HCT116 (cell line): ENCODE measurements at regions not wholly inside any gene's neighbourhood (a gene's known extent, or its start where the extent isn't known, plus 50 kb on each side); places are given as distances from the start of the nearest gene placed in this dataset.

Source experiments
- CEBPB ChIP-seq: IDR thresholded peaks from 2 replicates; pipeline ENCODE4 v1.6.1; 2012; ENCODE audit warnings: low read depth
- CTCF ChIP-seq, 3 experiments: fragments of 200-600 bp in 1 of 3; sonication (generic) in 1 of 3; IDR thresholded peaks in 2 of 3; conservative IDR thresholded peaks in 1 of 3; 2 replicates each; pipeline ENCODE4 v1.5.1; 2012 to 2017; ENCODE audit warnings: low read depth in 2 of 3, low read length in 2 of 3, antibody characterized with exemption in 1 of 3, borderline replicate concordance in 1 of 3, control low read depth in 1 of 3, mild to moderate bottlenecking in 1 of 3, mixed read lengths in 1 of 3, mixed run types in 1 of 3, moderate library complexity in 1 of 3; ENCODE audit not compliant: insufficient read depth in 1 of 3
- EGR1 ChIP-seq: IDR thresholded peaks from 2 replicates; pipeline ENCODE4 v1.6.1; 2012; ENCODE audit warnings: low read depth
- ELF1 ChIP-seq: IDR thresholded peaks from 2 replicates; pipeline ENCODE4 v1.6.1; 2012; ENCODE audit warnings: low read depth, borderline replicate concordance
- EZH2 ChIP-seq: fragments of 200-600 bp; sonication (generic); IDR thresholded peaks from 2 replicates; pipeline ENCODE4 v1.6.1; 2017; ENCODE audit warnings: antibody characterized with exemption, mixed run types
- EZH2phosphoT487 ChIP-seq: fragments of 200-600 bp; IDR thresholded peaks from 2 replicates; pipeline ENCODE4 v1.6.1; 2018; ENCODE audit warnings: antibody characterized with exemption, borderline replicate concordance
- MAX ChIP-seq: IDR thresholded peaks from 2 replicates; pipeline ENCODE4 v1.6.1; 2012
- POLR2A ChIP-seq: IDR thresholded peaks from 2 replicates; pipeline ENCODE4 v1.7.0; 2011; ENCODE audit warnings: borderline replicate concordance; ENCODE audit not compliant: insufficient read depth, insufficient read length; ENCODE audit errors: extremely low read depth
- POLR2AphosphoS5 ChIP-seq: IDR thresholded peaks from 2 replicates; pipeline ENCODE4 v1.6.1; 2011; ENCODE audit warnings: mild to moderate bottlenecking, low read depth, low read length, moderate library complexity
- RAD21 ChIP-seq: IDR thresholded peaks from 2 replicates; pipeline ENCODE4 v1.6.1; 2012; ENCODE audit warnings: low read depth, mild to moderate bottlenecking
- SIN3A ChIP-seq: IDR thresholded peaks from 2 replicates; pipeline ENCODE4 v1.6.1; 2012; ENCODE audit warnings: low read depth
- SP1 ChIP-seq: IDR thresholded peaks from 2 replicates; pipeline ENCODE4 v1.6.1; 2012; ENCODE audit warnings: low read depth
- ZFX ChIP-seq: fragments of 450-650 bp; IDR thresholded peaks from 2 replicates; pipeline ENCODE4 v1.6.1; 2017

GRCh38 chr9:86809759-86810367 is 137.4 kb downstream of the GAS1 start:
- TF ChIP-seq CTCF (IDR thresholded peaks at IDR 0.05 in 2 of 3, conservative IDR thresholded peaks at IDR 0.05 in 1 of 3; ENCODE audit: borderline replicate concordance in 1 of 3, insufficient read depth in 1 of 3, low read depth in 2 of 3, low read length in 2 of 3) = no peak
- no peak for TF ChIP-seq EZH2
- no peak for TF ChIP-seq POLR2A
- TF ChIP-seq EZH2phosphoT487 = no peak
- no peak for TF ChIP-seq POLR2AphosphoS5
- no peak for TF ChIP-seq SIN3A
- no peak for TF ChIP-seq ZFX
- no peak for TF ChIP-seq MAX
- no peak for TF ChIP-seq CEBPB
- no peak for TF ChIP-seq ELF1
- TF ChIP-seq EGR1 = no peak
- no peak for TF ChIP-seq SP1
- TF ChIP-seq RAD21 = no peak
